Kidney (tissue), 13 donors: ENCODE measurements at regions not wholly inside any gene's neighbourhood (a gene's known extent, or its start where the extent isn't known, plus 50 kb on each side); places are given as distances from the start of the nearest gene placed in this dataset.
A peak's percentile ranks its signal among the peaks of the same experiment; 100 is the strongest.

Source experiments
- DNase-seq, 5 donors: peaks; one replicate each; pipeline ENCODE4 v3.0.0-alpha.2; 2013 to 2020
- FAIRE-seq: peaks from 2 replicates; lab custom pipeline; 2012; peaks lifted over from hg19 to GRCh38; lab: Jason Lieb, UNC
- H3K27ac ChIP-seq, 2 donors: one replicate each; pipeline ENCODE4 v1.7.0; 2013; ENCODE audit warnings: low read depth in 2 of 2, low read length in 2 of 2, inconsistent platforms in 1 of 2
- H3K27me3 ChIP-seq: one replicate; pipeline ENCODE4 v1.7.1; 2013; ENCODE audit warnings: low read length, inconsistent platforms; ENCODE audit not compliant: control insufficient read depth, insufficient read depth
- H3K36me3 ChIP-seq, 3 donors: one replicate each; pipeline versions ENCODE4 v1.7.0 to v1.7.1; 2013; ENCODE audit warnings: low read length in 3 of 3, control low read depth in 1 of 3, inconsistent platforms in 1 of 3; ENCODE audit not compliant: insufficient read depth in 3 of 3, control insufficient read depth in 2 of 3
- H3K4me1 ChIP-seq, 3 donors: one replicate each; pipeline versions ENCODE4 v1.7.0 to v1.7.1; 2013; ENCODE audit warnings: low read length in 3 of 3, inconsistent platforms in 1 of 3, low read depth in 1 of 3; ENCODE audit not compliant: control insufficient read depth in 2 of 3, insufficient read depth in 2 of 3
- H3K4me3 ChIP-seq, 3 donors: one replicate each; pipeline versions ENCODE4 v1.7.0 to v1.8.1; 2013; ENCODE audit warnings: low read length in 3 of 3, control low read depth in 1 of 3, inconsistent platforms in 1 of 3
- H3K9ac ChIP-seq, 3 donors: one replicate each; pipeline versions ENCODE4 v1.7.0 to v1.7.1; 2013; ENCODE audit warnings: low read length in 3 of 3, control low read depth in 1 of 3, inconsistent platforms in 1 of 3
- H3K9me3 ChIP-seq, 3 donors: one replicate each; pipeline versions ENCODE4 v1.7.0 to v1.7.1; 2013; ENCODE audit warnings: low read length in 3 of 3, control low read depth in 1 of 3, inconsistent platforms in 1 of 3; ENCODE audit not compliant: control insufficient read depth in 2 of 3, insufficient read depth in 1 of 3
- CTCF ChIP-seq: IDR thresholded peaks from 3 replicates; pipeline ENCODE4 v1.5.1; 2012; ENCODE audit warnings: mild to moderate bottlenecking, moderate library complexity, borderline replicate concordance; ENCODE audit not compliant: insufficient read depth; ENCODE audit errors: extremely low read depth
- intact Hi-C: fragments of 100-400 bp; cut with DNase I; formaldehyde crosslinking; loops from one replicate; pipeline ENCODE4 v1.11.1; 2022
- donor health status: control.
- donor health status: control.
- donor health status: control.
- donor health status: control.
- donor health status: control.
- donor health status: DM: yes; HTN: yes; CAD: no.
- donor health status: Normal renal cell carcinoma (clear cell type).

- FAIRE-seq (no peak), DNase-seq (no peak)
- H3K36me3 ChIP-seq = no peaks in the 10 kb centered on the region
- TF ChIP-seq CTCF = no peak
- no peaks in the 10 kb centered on the region for H3K9me3 ChIP-seq
- H3K4me1 ChIP-seq = no peaks in the 10 kb centered on the region
- intact Hi-C loops = no loop called here
- H3K27me3 ChIP-seq = no peaks in the 10 kb centered on the region
- no peak overlapping the region for H3K9ac ChIP-seq
- H3K4me3 ChIP-seq = no peak overlapping the region
- H3K27ac ChIP-seq = no peak overlapping the region
Observed at GRCh38 chrX:63963095-63963784, 178.2 kb upstream of the ARHGEF9 start.

- H3K4me3 ChIP-seq = no peak overlapping the region
- FAIRE-seq = no peak
- H3K36me3 ChIP-seq = no peaks in the 10 kb centered on the region
- no peaks in the 10 kb centered on the region for H3K9me3 ChIP-seq
- H3K4me1 ChIP-seq = no peaks in the 10 kb centered on the region
- no peak for TF ChIP-seq CTCF
- no peak overlapping the region for H3K27ac ChIP-seq
- DNase-seq = no peak
- H3K27me3 ChIP-seq = no peaks in the 10 kb centered on the region
- intact Hi-C loops = no loop called here
- no peak overlapping the region for H3K9ac ChIP-seq
Observed at GRCh38 chrX:63961964-63962363, 176.9 kb upstream of the ARHGEF9 start.

GRCh38 chrX:63959975-63960374, 175.0 kb upstream of the ARHGEF9 start:
- Histone ChIP-seq H3K36me3 (no peaks in the 10 kb centered on the region), H3K4me1 (no peaks in the 10 kb centered on the region), H3K9ac (no peak overlapping the region), H3K27ac (no peak overlapping the region), H3K4me3 (no peak overlapping the region), H3K27me3 (no peaks in the 10 kb centered on the region), H3K9me3 (no peaks in the 10 kb centered on the region)
- DNase-seq (peak in 1 of 5 donors; percentile 8), FAIRE-seq (no peak)
- intact Hi-C loops = no loop called here
- no peak for TF ChIP-seq CTCF
